ENCODE measurements at regions not wholly inside any gene's neighbourhood (a gene's known extent, or its start where the extent isn't known, plus 50 kb on each side); places are given as distances from the start of the nearest gene placed in this dataset.

GRCh38 chr3:159672728-159673688 lies 315.6 kb upstream of the IL12A start:
- Histone ChIP-seq H2AFZ (ENCODE audit: low read length) (no peak overlapping the region), H3K4me3 (ENCODE audit: low read depth, low read length, poor library complexity, severe bottlenecking) (no peak overlapping the region), H3K36me3 (ENCODE audit: insufficient read depth, low read length) (no peaks in the 10 kb centered on the region), H4K20me1 (ENCODE audit: insufficient read depth, low read length) (no peaks in the 10 kb centered on the region), H3K4me1 (ENCODE audit: insufficient read depth, low read length, poor library complexity, severe bottlenecking) (no peaks in the 10 kb centered on the region), H3K4me2 (ENCODE audit: low read length) (no peak overlapping the region), H3K9me2 (ENCODE audit: insufficient read depth, low read length) (no peaks in the 10 kb centered on the region), H3K79me2 (ENCODE audit: insufficient read depth, low read depth, low read length) (no peaks in the 10 kb centered on the region), H3K9me3 (ENCODE audit: low read length) (no peaks in the 10 kb centered on the region), H3K27ac (ENCODE audit: low read depth, low read length, poor library complexity, severe bottlenecking) (no peak overlapping the region)
- DNase-seq (ENCODE audit: low spot score), result no peak
- TF ChIP-seq EZH2phosphoT487 (IDR thresholded peaks at IDR 0.05; ENCODE audit: borderline replicate concordance, low read depth, low read length), result no peak
- TF ChIP-seq, protein P1, sequence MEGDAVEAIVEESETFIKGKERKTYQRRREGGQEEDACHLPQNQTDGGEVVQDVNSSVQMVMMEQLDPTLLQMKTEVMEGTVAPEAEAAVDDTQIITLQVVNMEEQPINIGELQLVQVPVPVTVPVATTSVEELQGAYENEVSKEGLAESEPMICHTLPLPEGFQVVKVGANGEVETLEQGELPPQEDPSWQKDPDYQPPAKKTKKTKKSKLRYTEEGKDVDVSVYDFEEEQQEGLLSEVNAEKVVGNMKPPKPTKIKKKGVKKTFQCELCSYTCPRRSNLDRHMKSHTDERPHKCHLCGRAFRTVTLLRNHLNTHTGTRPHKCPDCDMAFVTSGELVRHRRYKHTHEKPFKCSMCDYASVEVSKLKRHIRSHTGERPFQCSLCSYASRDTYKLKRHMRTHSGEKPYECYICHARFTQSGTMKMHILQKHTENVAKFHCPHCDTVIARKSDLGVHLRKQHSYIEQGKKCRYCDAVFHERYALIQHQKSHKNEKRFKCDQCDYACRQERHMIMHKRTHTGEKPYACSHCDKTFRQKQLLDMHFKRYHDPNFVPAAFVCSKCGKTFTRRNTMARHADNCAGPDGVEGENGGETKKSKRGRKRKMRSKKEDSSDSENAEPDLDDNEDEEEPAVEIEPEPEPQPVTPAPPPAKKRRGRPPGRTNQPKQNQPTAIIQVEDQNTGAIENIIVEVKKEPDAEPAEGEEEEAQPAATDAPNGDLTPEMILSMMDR (conservative IDR thresholded peaks at IDR 0.05; ENCODE audit: low read length), result no peak
- BruUV-seq (replicated peaks), result no TSS peak
- ChIA-PET CTCF (ENCODE audit: unreplicated experiment) (no interaction called here), POLR2A (interaction anchor here (0.8 to 1.1 kb wide), 2 partner anchors 12 to 13 kb away, joined by 3 to 5 read pairs; no protein-coding TSS in a partner anchor)
- intact Hi-C loops (cut with micrococcal nuclease; ENCODE audit: unreplicated experiment), result no loop called here

- Histone ChIP-seq H3K36me3 (ENCODE audit: insufficient read depth, low read length) (no peaks in the 10 kb centered on the region), H3K79me2 (ENCODE audit: insufficient read depth, low read depth, low read length) (no peaks in the 10 kb centered on the region), H3K27ac (ENCODE audit: low read depth, low read length, poor library complexity, severe bottlenecking) (no peak overlapping the region), H3K4me3 (ENCODE audit: low read depth, low read length, poor library complexity, severe bottlenecking) (no peak overlapping the region), H3K9me3 (ENCODE audit: low read length) (no peaks in the 10 kb centered on the region), H3K4me1 (ENCODE audit: insufficient read depth, low read length, poor library complexity, severe bottlenecking) (no peaks in the 10 kb centered on the region), H3K9me2 (ENCODE audit: insufficient read depth, low read length) (no peaks in the 10 kb centered on the region), H3K4me2 (ENCODE audit: low read length) (no peak overlapping the region), H4K20me1 (ENCODE audit: insufficient read depth, low read length) (no peaks in the 10 kb centered on the region), H2AFZ (ENCODE audit: low read length) (no peak overlapping the region)
- intact Hi-C loops (cut with micrococcal nuclease; ENCODE audit: unreplicated experiment), result no loop called here
- no peak for DNase-seq (ENCODE audit: low spot score)
- ChIA-PET CTCF (ENCODE audit: unreplicated experiment) (no interaction called here), POLR2A (no interaction called here)
- BruUV-seq (replicated peaks), result no TSS peak
- TF ChIP-seq, protein P1 (conservative IDR thresholded peaks at IDR 0.05; ENCODE audit: low read length), result no peak
- no peak for TF ChIP-seq EZH2phosphoT487 (IDR thresholded peaks at IDR 0.05; ENCODE audit: borderline replicate concordance, low read depth, low read length)
These were observed 314.1 kb upstream of the IL12A start for GRCh38 chr3:159674583-159674982.

GRCh38 chr3:159675285-159675684 lies 313.4 kb upstream of the IL12A start:
- Histone ChIP-seq H3K79me2 (ENCODE audit: insufficient read depth, low read depth, low read length) (no peaks in the 10 kb centered on the region), H3K27ac (ENCODE audit: low read depth, low read length, poor library complexity, severe bottlenecking) (no peak overlapping the region), H4K20me1 (ENCODE audit: insufficient read depth, low read length) (no peaks in the 10 kb centered on the region), H2AFZ (ENCODE audit: low read length) (no peak overlapping the region), H3K9me2 (ENCODE audit: insufficient read depth, low read length) (no peaks in the 10 kb centered on the region), H3K9me3 (ENCODE audit: low read length) (no peaks in the 10 kb centered on the region), H3K4me1 (ENCODE audit: insufficient read depth, low read length, poor library complexity, severe bottlenecking) (no peaks in the 10 kb centered on the region), H3K4me2 (ENCODE audit: low read length) (no peak overlapping the region), H3K4me3 (ENCODE audit: low read depth, low read length, poor library complexity, severe bottlenecking) (no peak overlapping the region), H3K36me3 (ENCODE audit: insufficient read depth, low read length) (no peaks in the 10 kb centered on the region)
- ChIA-PET POLR2A (interaction anchor here (1.2 kb wide), 1 partner anchor 14 kb away, joined by 5 read pairs; no protein-coding TSS in a partner anchor), CTCF (ENCODE audit: unreplicated experiment) (no interaction called here)
- intact Hi-C loops (cut with micrococcal nuclease; ENCODE audit: unreplicated experiment), result no loop called here
- no TSS peak for BruUV-seq (replicated peaks)
- no peak for DNase-seq (ENCODE audit: low spot score)
- TF ChIP-seq EZH2phosphoT487 (IDR thresholded peaks at IDR 0.05; ENCODE audit: borderline replicate concordance, low read depth, low read length), result no peak
- TF ChIP-seq, protein P1 (conservative IDR thresholded peaks at IDR 0.05; ENCODE audit: low read length), result no peak

Data from OCI-LY7 (cell line).